GM12874 (cell line): ENCODE measurements at regions not wholly inside any gene's neighbourhood (a gene's known extent, or its start where the extent isn't known, plus 50 kb on each side); places are given as distances from the start of the nearest gene placed in this dataset.

Source experiments
- CTCF ChIP-seq: IDR thresholded peaks from 2 replicates; pipeline ENCODE4 v1.5.1; 2011; ENCODE audit warnings: low read depth, mild to moderate bottlenecking, control low read depth, low read length, moderate library complexity; ENCODE audit not compliant: insufficient read depth

GRCh38 chr14:62030387-62030786 is 268.2 kb downstream of the SNAPC1 start:
- no peak for TF ChIP-seq CTCF

GRCh38 chr14:62031504-62031903 is 269.3 kb downstream of the SNAPC1 start:
- TF ChIP-seq CTCF = no peak

GRCh38 chr14:62053188-62053587 is 291.0 kb downstream of the SNAPC1 start:
- TF ChIP-seq CTCF = no peak

- no peak for TF ChIP-seq CTCF
Observed at GRCh38 chr14:62056789-62057188, 294.6 kb downstream of the SNAPC1 start.

- no peak for TF ChIP-seq CTCF
Observed at GRCh38 chr14:62062645-62063044, 300.4 kb downstream of the SNAPC1 start.

GRCh38 chr14:62064751-62065323 is 302.6 kb downstream of the SNAPC1 start:
- TF ChIP-seq CTCF = no peak

GRCh38 chr14:62066304-62066703 is 304.1 kb downstream of the SNAPC1 start:
- no peak for TF ChIP-seq CTCF
